Activated B cell treated with CpG ODN at 0.5 μM for 24 hours (primary cell): ENCODE measurements at regions not wholly inside any gene's neighbourhood (a gene's known extent, or its start where the extent isn't known, plus 50 kb on each side); places are given as distances from the start of the nearest gene placed in this dataset.

ENCODE experiments used
- ATAC-seq: fragments of 200-7000 bp; cut with Tn5 transposase; one replicate; pipeline ENCODE4 v1.10.0; 2021; ENCODE audit warnings: low read depth, mild to moderate bottlenecking, moderate library complexity
- CTCF ChIA-PET: fragments of 350-600 bp; sonication (Branson Sonifier 250); formaldehyde crosslinking; loops from one replicate; lab custom pipeline; 2021; ENCODE audit warnings: antibody characterized with exemption; lab: Charles Lee
- POLR2A ChIA-PET: fragments of 350-600 bp; sonication (Branson Sonifier 250); formaldehyde crosslinking; loops from one replicate; lab custom pipeline; 2021; ENCODE audit warnings: antibody characterized with exemption; lab: Charles Lee
- DNase-seq: peaks from one replicate; pipeline ENCODE4 v3.0.0; 2022
- H3K27ac Mint-ChIP-seq: one replicate; pipeline ENCODE4 v1.8.0; 2020; ENCODE audit warnings: mixed read lengths
- H3K27me3 Mint-ChIP-seq: one replicate; pipeline ENCODE4 v1.8.0; 2021; ENCODE audit warnings: mixed read lengths
- H3K36me3 Mint-ChIP-seq: one replicate; pipeline ENCODE4 v1.8.0; 2021; ENCODE audit warnings: low read depth, mixed read lengths
- H3K4me1 Mint-ChIP-seq: one replicate; pipeline ENCODE4 v1.8.0; 2021; ENCODE audit warnings: mixed read lengths
- H3K4me3 Mint-ChIP-seq: one replicate; pipeline ENCODE4 v1.8.0; 2020; ENCODE audit warnings: mild to moderate bottlenecking, mixed read lengths
- H3K9me3 Mint-ChIP-seq: one replicate; pipeline ENCODE4 v1.8.0; 2020; ENCODE audit warnings: mixed read lengths
- intact Hi-C: fragments of 100-400 bp; cut with micrococcal nuclease; formaldehyde crosslinking; loops from one replicate; pipeline ENCODE4 v1.15.1; 2024
- TF ChIP-seq, protein P1 (sequence below): fragments of 200-600 bp; IDR thresholded peaks from one replicate; pipeline ENCODE4 v1.8.0; 2022; ENCODE audit warnings: antibody characterized with exemption, mild to moderate bottlenecking

GRCh38 chr3:95048564-95048963, 985.7 kb downstream of the NSUN3 start:
- H3K4me3 Mint-ChIP-seq, result no peak overlapping the region
- H3K36me3 Mint-ChIP-seq, result no peaks in the 10 kb centered on the region
- TF ChIP-seq, protein P1, sequence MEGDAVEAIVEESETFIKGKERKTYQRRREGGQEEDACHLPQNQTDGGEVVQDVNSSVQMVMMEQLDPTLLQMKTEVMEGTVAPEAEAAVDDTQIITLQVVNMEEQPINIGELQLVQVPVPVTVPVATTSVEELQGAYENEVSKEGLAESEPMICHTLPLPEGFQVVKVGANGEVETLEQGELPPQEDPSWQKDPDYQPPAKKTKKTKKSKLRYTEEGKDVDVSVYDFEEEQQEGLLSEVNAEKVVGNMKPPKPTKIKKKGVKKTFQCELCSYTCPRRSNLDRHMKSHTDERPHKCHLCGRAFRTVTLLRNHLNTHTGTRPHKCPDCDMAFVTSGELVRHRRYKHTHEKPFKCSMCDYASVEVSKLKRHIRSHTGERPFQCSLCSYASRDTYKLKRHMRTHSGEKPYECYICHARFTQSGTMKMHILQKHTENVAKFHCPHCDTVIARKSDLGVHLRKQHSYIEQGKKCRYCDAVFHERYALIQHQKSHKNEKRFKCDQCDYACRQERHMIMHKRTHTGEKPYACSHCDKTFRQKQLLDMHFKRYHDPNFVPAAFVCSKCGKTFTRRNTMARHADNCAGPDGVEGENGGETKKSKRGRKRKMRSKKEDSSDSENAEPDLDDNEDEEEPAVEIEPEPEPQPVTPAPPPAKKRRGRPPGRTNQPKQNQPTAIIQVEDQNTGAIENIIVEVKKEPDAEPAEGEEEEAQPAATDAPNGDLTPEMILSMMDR, result no peak
- no peaks in the 10 kb centered on the region for H3K4me1 Mint-ChIP-seq
- H3K27me3 Mint-ChIP-seq, result no peaks in the 10 kb centered on the region
- peaks cover 2% of the 10 kb centered on the region for H3K9me3 Mint-ChIP-seq
- no peak overlapping the region for H3K27ac Mint-ChIP-seq
- POLR2A ChIA-PET, result no interaction called here
- ATAC-seq (no peak), DNase-seq (no peak)
- intact Hi-C loops, result no loop called here
- CTCF ChIA-PET, result no interaction called here

GRCh38 chr3:95049841-95050240, 987.0 kb downstream of the NSUN3 start:
- TF ChIP-seq, protein P1, result no peak
- no peak for ATAC-seq
- POLR2A ChIA-PET, result no interaction called here
- intact Hi-C loops, result no loop called here
- no peak overlapping the region for H3K4me3 Mint-ChIP-seq
- no peaks in the 10 kb centered on the region for H3K36me3 Mint-ChIP-seq
- DNase-seq, result no peak
- H3K4me1 Mint-ChIP-seq, result no peaks in the 10 kb centered on the region
- CTCF ChIA-PET, result no interaction called here
- H3K27ac Mint-ChIP-seq, result no peak overlapping the region
- H3K27me3 Mint-ChIP-seq, result no peaks in the 10 kb centered on the region
- H3K9me3 Mint-ChIP-seq, result peaks cover 4% of the 10 kb centered on the region

DNA sequence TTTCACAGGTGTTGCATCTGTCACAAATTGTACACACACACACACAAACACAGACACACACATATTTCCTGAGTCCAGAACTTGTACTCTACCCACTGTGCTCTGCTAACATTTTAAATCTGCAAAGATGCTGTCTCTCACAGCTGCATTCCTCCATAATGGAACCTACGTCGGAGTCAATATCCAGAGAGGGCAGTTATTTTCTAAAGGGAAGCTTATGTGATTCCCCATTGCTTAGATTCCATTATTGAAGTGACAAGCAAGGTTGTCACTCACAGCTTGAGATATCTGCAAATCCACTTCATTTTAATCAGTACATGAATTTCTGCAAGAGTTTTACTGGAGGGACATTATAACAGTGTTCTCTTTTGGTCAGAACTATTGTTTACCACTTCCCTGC, 992.4 kb downstream of the NSUN3 start:
- H3K27ac Mint-ChIP-seq, result no peak overlapping the region
- no peaks in the 10 kb centered on the region for H3K27me3 Mint-ChIP-seq
- no peaks in the 10 kb centered on the region for H3K36me3 Mint-ChIP-seq
- no peaks in the 10 kb centered on the region for H3K4me1 Mint-ChIP-seq
- POLR2A ChIA-PET, result no interaction called here
- ATAC-seq, result no peak
- TF ChIP-seq, protein P1, result no peak
- no peak overlapping the region for H3K4me3 Mint-ChIP-seq
- peaks cover 6% of the 10 kb centered on the region for H3K9me3 Mint-ChIP-seq
- CTCF ChIA-PET, result no interaction called here
- DNase-seq, result no peak
- intact Hi-C loops, result no loop called here

DNA sequence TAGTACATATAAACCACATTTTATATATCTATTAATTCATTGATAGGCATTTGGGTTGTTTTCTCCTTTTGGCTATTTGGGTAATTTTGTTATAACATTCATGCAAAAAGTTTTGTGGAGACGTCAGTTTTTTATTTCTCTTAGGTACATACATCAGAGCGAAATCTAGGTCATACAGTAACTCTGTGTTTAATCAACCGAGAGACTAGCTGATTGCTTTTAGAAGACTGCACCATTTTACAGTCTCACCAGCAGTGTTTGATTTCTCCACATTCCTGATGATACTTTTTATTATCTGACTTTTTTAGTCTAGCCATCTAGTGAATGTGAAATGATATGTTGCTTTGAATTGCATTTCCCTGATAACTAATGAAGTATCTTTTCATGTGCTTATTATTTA, 1019.3 kb downstream of the NSUN3 start:
- intact Hi-C loops, result no loop called here

DNA sequence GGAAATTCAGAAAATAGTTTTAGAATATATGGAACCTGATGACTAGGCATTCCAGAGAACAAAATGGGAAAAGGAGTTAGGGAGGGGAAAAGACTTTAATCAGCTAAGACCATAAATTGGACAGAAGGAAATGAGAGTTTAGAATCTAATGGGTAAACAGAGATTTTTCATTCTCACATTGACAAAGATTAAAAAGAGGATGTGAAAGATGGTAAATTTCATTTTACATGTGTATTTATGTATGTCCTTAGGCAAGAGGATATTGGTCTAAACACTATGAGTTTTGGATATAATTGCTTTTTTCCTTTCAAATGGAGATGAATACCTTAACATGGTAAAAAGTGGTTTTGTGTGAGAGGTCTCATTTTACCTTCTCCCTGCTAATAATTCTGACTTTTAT, 1021.9 kb downstream of the NSUN3 start:
- DNase-seq, result no peak
- ATAC-seq, result no peak
- intact Hi-C loops, result no loop called here
- H3K4me1 Mint-ChIP-seq, result no peaks in the 10 kb centered on the region
- H3K4me3 Mint-ChIP-seq, result no peak overlapping the region
- H3K9me3 Mint-ChIP-seq, result no peaks in the 10 kb centered on the region
- no peaks in the 10 kb centered on the region for H3K27me3 Mint-ChIP-seq
- H3K27ac Mint-ChIP-seq, result no peak overlapping the region
- ChIA-PET CTCF (no interaction called here), POLR2A (no interaction called here)
- H3K36me3 Mint-ChIP-seq, result no peaks in the 10 kb centered on the region
- TF ChIP-seq, protein P1, result no peak

More for the DNA sequence above, 1019.3 kb downstream of the NSUN3 start:
- Mint-ChIP-seq H3K36me3 (no peaks in the 10 kb centered on the region), H3K4me3 (no peak overlapping the region), H3K27ac (no peak overlapping the region), H3K27me3 (no peaks in the 10 kb centered on the region), H3K4me1 (no peaks in the 10 kb centered on the region), H3K9me3 (peaks cover 2% of the 10 kb centered on the region)
- ChIA-PET CTCF (no interaction called here), POLR2A (no interaction called here)
- DNase-seq, result no peak
- TF ChIP-seq, protein P1, result no peak
- ATAC-seq, result no peak
